ENCODE measurements at regions not wholly inside any gene's neighbourhood (a gene's known extent, or its start where the extent isn't known, plus 50 kb on each side); places are given as distances from the start of the nearest gene placed in this dataset.
"Not testable (repeated sequence)": the region's sequence is repeated elsewhere in the genome, so short reads cannot be mapped to it uniquely, and the experiment has no call there.

- Histone ChIP-seq H4K20me1 (ENCODE audit: insufficient read depth, low read length) (no peaks in the 10 kb centered on the region), H3K9me3 (replicated peaks in 1 of 2; ENCODE audit: control insufficient read depth in 1 of 2, insufficient read depth in 1 of 2, low read length in 2 of 2) (peaks cover 0 to 3% of the 10 kb centered on the region in 2 donors), H3K4me2 (replicated peaks; ENCODE audit: extremely low read depth, low read length, poor library complexity, severe bottlenecking) (no peak overlapping the region), H3K4me1 (ENCODE audit: control insufficient read depth in 1 of 2, insufficient read depth in 2 of 2, low read length in 2 of 2) (no peaks in the 10 kb centered on the region), H3K9ac (ENCODE audit: insufficient read depth, low read length, poor library complexity, severe bottlenecking) (no peak overlapping the region), H3K27ac (ENCODE audit: low read depth in 1 of 2, low read length in 2 of 2) (no peak overlapping the region), H2AFZ (ENCODE audit: insufficient read depth, low read depth, low read length, poor library complexity, severe bottlenecking) (no peak overlapping the region), H3K27me3 (ENCODE audit: control insufficient read depth in 2 of 2, insufficient read depth in 2 of 2, low read length in 2 of 2) (no peaks in the 10 kb centered on the region), H3K36me3 (replicated peaks in 1 of 2; ENCODE audit: control insufficient read depth in 1 of 2, insufficient read depth in 2 of 2, low read length in 2 of 2) (no peaks in the 10 kb centered on the region), H3K79me2 (ENCODE audit: insufficient read depth, low read length) (no peaks in the 10 kb centered on the region), H3K4me3 (replicated peaks in 1 of 3; ENCODE audit: low read depth in 2 of 3, low read length in 3 of 3) (no peak overlapping the region)
- H3K27ac Mint-ChIP-seq: no peak overlapping the region
- TF ChIP-seq, protein P1, sequence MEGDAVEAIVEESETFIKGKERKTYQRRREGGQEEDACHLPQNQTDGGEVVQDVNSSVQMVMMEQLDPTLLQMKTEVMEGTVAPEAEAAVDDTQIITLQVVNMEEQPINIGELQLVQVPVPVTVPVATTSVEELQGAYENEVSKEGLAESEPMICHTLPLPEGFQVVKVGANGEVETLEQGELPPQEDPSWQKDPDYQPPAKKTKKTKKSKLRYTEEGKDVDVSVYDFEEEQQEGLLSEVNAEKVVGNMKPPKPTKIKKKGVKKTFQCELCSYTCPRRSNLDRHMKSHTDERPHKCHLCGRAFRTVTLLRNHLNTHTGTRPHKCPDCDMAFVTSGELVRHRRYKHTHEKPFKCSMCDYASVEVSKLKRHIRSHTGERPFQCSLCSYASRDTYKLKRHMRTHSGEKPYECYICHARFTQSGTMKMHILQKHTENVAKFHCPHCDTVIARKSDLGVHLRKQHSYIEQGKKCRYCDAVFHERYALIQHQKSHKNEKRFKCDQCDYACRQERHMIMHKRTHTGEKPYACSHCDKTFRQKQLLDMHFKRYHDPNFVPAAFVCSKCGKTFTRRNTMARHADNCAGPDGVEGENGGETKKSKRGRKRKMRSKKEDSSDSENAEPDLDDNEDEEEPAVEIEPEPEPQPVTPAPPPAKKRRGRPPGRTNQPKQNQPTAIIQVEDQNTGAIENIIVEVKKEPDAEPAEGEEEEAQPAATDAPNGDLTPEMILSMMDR (IDR thresholded peaks at IDR 0.05): no peak
- 98% methylated on average over 6 of the region's 8 CpGs for WGBS (ENCODE audit: insufficient coverage)
- peaks cover 0 to 12% (median 3%) of the 10 kb centered on the region in 7 donors for H3K9me3 Mint-ChIP-seq
- no peak for DNase-seq
- peaks cover under 1 to 6% (median 1%) of the 10 kb centered on the region in 3 donors for H3K27me3 Mint-ChIP-seq (ENCODE audit: low read depth in 3 of 3)
- no peak overlapping the region for H3K4me3 Mint-ChIP-seq
- H3K36me3 Mint-ChIP-seq: no peaks in the 10 kb centered on the region
- no peaks in the 10 kb centered on the region for H3K4me1 Mint-ChIP-seq
- intact Hi-C loops (cut with micrococcal nuclease): no loop called here
Observed at GRCh38 chr10:34899161-34899560, 84.1 kb upstream of the PARD3 start.

- Histone ChIP-seq H4K20me1 (ENCODE audit: insufficient read depth, low read length) (no peaks in the 10 kb centered on the region), H3K4me1 (ENCODE audit: control insufficient read depth in 1 of 2, insufficient read depth in 2 of 2, low read length in 2 of 2) (no peaks in the 10 kb centered on the region), H2AFZ (ENCODE audit: insufficient read depth, low read depth, low read length, poor library complexity, severe bottlenecking) (no peak overlapping the region), H3K27me3 (ENCODE audit: control insufficient read depth in 2 of 2, insufficient read depth in 2 of 2, low read length in 2 of 2) (no peaks in the 10 kb centered on the region), H3K9me3 (replicated peaks in 1 of 2; ENCODE audit: control insufficient read depth in 1 of 2, insufficient read depth in 1 of 2, low read length in 2 of 2) (peaks cover 0 to 3% of the 10 kb centered on the region in 2 donors), H3K27ac (ENCODE audit: low read depth in 1 of 2, low read length in 2 of 2) (no peak overlapping the region), H3K36me3 (replicated peaks in 1 of 2; ENCODE audit: control insufficient read depth in 1 of 2, insufficient read depth in 2 of 2, low read length in 2 of 2) (no peaks in the 10 kb centered on the region), H3K79me2 (ENCODE audit: insufficient read depth, low read length) (no peaks in the 10 kb centered on the region), H3K4me2 (replicated peaks; ENCODE audit: extremely low read depth, low read length, poor library complexity, severe bottlenecking) (no peak overlapping the region), H3K4me3 (replicated peaks in 1 of 3; ENCODE audit: low read depth in 2 of 3, low read length in 3 of 3) (no peak overlapping the region), H3K9ac (ENCODE audit: insufficient read depth, low read length, poor library complexity, severe bottlenecking) (no peak overlapping the region)
- Mint-ChIP-seq H3K4me3 (no peak overlapping the region), H3K4me1 (no peaks in the 10 kb centered on the region), H3K36me3 (no peaks in the 10 kb centered on the region), H3K9me3 (peaks cover 0 to 11% (median 3%) of the 10 kb centered on the region in 7 donors), H3K27me3 (ENCODE audit: low read depth in 3 of 3) (peaks cover 1 to 7% (median 2%) of the 10 kb centered on the region in 3 donors), H3K27ac (no peak overlapping the region)
- TF ChIP-seq, protein P1 (IDR thresholded peaks at IDR 0.05): no peak
- intact Hi-C loops (cut with micrococcal nuclease): no loop called here
- no peak for DNase-seq
- 85% methylated on average over 2 of the region's 3 CpGs for WGBS (ENCODE audit: insufficient coverage)
Observed at GRCh38 chr10:34895977-34896376, 80.9 kb upstream of the PARD3 start.

DNA sequence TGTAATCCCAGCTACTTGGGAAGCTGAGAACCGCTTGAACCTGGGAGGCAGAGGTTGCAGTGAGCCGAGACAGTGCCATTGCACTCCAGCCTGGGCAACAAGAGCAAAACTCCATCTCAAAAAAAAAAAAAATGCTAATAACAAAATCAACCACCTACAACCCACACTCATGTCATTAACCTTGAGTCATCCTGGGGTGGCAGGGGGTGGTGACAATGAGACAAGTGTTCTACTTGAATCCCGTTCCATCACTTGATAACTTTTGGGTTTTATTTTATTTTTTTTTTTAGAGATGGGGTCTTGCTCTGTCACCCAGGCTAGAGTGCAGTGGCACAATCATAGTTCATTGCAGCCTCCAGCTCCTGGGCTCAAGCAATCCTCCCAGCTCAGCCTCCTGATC, 80.0 kb upstream of the PARD3 start:
- H3K9me3 Mint-ChIP-seq; H3K9ac ChIP-seq (ENCODE audit: insufficient read depth, low read length, poor library complexity, severe bottlenecking); H4K20me1 ChIP-seq (ENCODE audit: insufficient read depth, low read length); H3K27me3 Mint-ChIP-seq (ENCODE audit: low read depth in 3 of 3); intact Hi-C loops (cut with micrococcal nuclease); H3K27ac Mint-ChIP-seq; H3K79me2 ChIP-seq (ENCODE audit: insufficient read depth, low read length); H3K4me1 ChIP-seq (ENCODE audit: control insufficient read depth in 1 of 2, insufficient read depth in 2 of 2, low read length in 2 of 2); H3K4me3 ChIP-seq (replicated peaks in 1 of 3; ENCODE audit: low read depth in 2 of 3, low read length in 3 of 3); H3K27ac ChIP-seq (ENCODE audit: low read depth in 1 of 2, low read length in 2 of 2); H2AFZ ChIP-seq (ENCODE audit: insufficient read depth, low read depth, low read length, poor library complexity, severe bottlenecking); H3K4me1 Mint-ChIP-seq; H3K9me3 ChIP-seq (replicated peaks in 1 of 2; ENCODE audit: control insufficient read depth in 1 of 2, insufficient read depth in 1 of 2, low read length in 2 of 2); DNase-seq; H3K4me3 Mint-ChIP-seq; H3K36me3 Mint-ChIP-seq; H3K4me2 ChIP-seq (replicated peaks; ENCODE audit: extremely low read depth, low read length, poor library complexity, severe bottlenecking); H3K36me3 ChIP-seq (replicated peaks in 1 of 2; ENCODE audit: control insufficient read depth in 1 of 2, insufficient read depth in 2 of 2, low read length in 2 of 2); H3K27me3 ChIP-seq (ENCODE audit: control insufficient read depth in 2 of 2, insufficient read depth in 2 of 2, low read length in 2 of 2): not testable (repeated sequence)
- no CpG with 5 or more reads among the region's 3 CpGs for WGBS (ENCODE audit: insufficient coverage)

Data from CD14-positive monocyte (primary cell).